GM21360 (cell line): ENCODE measurements at regions not wholly inside any gene's neighbourhood (a gene's known extent, or its start where the extent isn't known, plus 50 kb on each side); places are given as distances from the start of the nearest gene placed in this dataset.
"Not testable (repeated sequence)": the region's sequence is repeated elsewhere in the genome, so short reads cannot be mapped to it uniquely, and the experiment has no call there.

Source experiments
- ATAC-seq: cut with Tn5 transposase; IDR thresholded peaks from one replicate; pipeline ENCODE4 v1.9.1; 2021; ENCODE audit warnings: mild to moderate bottlenecking, moderate library complexity; ENCODE audit not compliant: unreplicated experiment

DNA sequence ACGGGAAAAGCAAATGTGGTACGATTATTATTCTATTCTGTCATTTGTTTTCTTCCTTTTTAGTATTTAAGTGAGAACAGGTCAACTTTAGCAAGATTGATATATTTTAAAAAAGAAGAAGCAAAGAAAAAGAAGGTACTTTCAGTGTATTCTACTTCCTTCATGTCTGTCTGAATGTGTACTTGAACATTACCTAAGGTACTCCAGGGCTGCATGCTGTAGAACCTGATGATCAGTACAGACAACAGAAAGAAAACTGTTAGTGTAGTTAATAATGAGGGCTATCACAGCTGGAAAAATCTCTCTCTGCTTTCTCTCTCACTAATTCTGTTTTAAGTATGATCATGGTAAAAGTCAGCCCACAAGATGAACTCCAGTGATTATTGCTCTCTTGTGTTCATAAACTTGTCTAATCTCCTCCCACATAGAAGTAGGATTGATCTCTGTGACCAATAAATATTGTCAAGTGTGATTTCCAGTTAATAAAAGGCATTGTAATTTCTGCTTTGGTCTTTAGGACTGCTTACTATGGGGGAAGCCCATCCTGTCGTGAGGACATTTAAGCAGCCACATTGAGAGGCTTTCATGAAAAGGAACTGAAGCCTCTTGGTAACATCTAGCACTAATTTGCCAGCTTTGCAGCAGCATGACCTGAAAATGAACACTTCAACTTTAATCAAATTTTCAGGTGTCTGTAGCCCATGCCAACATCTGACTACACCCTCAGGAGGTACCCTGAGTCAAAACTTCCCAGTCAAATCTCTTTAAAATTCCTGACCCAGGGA is 864.0 kb upstream of the ACO1 start:
- peak; percentile 65 for ATAC-seq

DNA sequence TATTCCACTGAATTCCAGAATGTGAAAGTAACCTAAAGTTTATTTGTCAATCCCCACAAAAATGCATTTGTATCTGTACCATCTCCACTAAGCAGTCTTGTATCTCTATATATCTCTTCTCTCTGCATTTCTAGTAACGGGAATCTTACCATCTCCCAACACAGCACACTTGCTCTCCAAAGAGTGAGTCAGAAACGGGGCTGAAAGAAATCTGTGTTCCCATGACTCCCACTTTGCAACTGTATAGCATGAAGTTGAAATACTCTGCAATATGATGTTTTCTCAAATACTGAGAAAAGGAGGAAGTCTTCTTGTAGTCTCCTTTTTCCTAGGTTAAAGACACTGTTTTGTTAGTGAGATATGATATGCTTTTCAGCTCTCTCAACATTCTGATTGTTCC is 848.8 kb upstream of the ACO1 start:
- no peak for ATAC-seq

DNA sequence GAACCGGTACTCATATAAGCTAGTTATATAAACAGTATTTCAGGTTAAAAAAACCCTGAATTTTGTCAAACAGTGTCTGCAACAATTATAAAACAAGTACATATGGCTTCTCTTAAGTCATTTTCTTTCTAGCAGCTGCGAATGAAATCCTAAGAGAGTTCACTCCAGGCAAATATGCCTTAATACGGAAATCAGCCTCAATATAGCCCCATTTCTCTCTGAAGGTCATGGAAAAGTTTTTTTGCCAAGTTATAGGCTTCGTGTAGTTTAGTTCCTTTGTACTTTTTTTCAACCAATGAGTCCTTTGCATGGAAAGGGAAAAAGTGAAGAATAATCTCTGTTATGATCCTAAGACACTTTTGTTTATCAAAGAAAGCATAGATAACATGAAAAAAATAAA is 848.0 kb upstream of the ACO1 start:
- no peak for ATAC-seq

GRCh38 chr9:31541721-31542281 is 842.6 kb upstream of the ACO1 start:
- ATAC-seq: no peak

DNA sequence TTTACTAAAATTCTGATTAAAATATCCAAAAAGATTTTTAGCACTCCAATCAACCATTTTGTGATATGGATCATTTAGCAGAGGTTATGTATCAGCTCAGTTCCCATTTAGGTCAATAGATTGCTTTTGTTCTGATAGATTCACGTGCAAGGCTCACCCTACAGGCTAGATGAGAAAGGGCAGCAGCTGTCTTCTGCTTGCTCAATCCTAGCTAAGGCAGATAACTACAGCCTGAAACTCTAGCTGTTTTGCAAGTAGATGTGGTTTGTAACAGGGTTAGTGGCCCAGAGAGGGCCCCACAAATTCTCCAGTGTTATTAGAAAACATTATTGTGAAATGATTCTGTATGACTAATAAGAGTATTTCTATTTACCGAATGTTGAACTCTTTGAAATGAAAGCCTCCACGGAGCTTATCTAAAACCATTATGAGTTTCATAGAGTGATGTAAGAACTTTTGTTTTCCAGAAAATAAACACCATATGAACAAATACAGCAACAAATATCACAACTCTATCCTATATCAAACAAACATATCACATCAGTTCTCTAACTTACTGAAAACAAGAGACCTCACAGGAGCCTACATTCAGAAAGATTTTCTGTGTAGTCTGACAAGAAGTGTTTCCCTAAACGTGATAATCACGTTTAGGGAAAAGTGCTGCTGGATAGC is 841.9 kb upstream of the ACO1 start:
- peak; percentile 100 for ATAC-seq

DNA sequence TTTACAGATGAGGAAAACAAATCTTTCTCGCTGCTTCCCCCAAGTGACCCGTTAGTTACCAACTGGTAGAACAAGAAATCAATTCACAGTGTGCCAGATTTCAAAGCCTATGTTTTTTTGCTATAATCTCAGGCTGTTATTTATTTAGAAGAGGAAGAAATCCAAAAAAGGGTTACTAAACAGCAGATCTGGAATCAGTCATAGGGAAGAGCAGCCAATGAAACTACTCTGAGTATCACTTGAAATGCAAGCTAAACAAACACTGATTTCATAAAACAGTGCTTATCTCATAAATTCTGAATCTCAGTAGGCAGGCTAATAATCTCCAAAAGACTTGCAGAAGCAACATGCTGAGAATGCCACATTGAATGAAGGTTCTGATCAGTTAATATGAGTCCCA is 829.5 kb upstream of the ACO1 start:
- no peak for ATAC-seq

DNA sequence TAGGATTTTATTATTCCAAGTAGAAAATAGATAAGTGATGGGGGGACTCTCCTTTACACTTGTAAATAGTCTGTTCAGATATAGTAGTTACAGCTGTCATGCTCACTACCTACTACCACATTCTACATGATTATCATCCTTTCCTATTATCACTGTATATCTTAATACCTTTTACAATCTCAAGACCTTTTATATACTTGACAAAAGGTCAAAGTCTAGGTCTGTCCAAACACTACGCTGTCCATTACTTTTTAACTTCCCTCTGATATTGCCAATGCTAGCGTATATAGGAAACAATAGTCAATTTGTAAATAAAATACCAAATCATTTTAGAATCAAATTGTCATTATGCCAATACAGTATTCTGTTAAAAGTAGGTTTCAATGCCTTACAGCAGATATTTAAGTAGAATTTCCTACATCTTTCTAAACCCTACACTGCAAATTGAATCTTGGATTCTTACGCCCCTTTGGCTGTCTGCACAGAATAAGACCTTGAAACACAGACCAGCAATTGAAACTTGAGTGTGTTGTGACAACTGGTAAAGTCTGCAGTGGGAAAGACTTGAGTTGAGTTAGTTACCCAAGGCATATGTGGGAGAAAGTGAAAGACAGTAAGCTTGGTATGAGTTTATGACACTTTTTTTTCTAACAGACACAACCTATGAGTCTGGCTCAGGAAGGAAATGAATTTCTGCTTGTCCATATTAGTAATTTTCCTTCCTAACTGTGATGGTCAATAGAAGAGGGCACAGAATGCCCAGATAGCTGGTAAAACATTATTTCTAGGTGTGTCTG is 827.6 kb upstream of the ACO1 start:
- ATAC-seq: no peak

- not testable (repeated sequence) for ATAC-seq
These were observed 812.3 kb upstream of the ACO1 start for GRCh38 chr9:31572190-31572589.

DNA sequence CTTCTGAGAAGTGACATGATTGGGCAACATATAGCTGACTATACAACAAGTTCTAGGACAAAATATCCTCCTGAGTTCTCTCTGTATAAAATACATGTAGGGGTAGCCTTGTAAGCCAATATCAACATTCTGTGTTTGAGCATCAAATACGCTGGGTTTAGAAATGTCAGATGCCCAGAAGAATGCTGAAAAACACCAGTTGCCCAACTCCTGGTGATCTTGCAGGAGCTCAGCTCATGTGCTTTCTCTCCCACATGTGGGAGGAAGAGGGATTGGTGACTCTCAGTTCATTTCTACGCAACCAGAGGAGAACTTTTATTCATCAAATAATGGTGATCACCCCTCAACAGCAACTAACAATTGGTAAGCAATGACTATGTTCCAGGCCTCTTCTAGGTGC is 810.9 kb upstream of the ACO1 start:
- ATAC-seq: no peak

DNA sequence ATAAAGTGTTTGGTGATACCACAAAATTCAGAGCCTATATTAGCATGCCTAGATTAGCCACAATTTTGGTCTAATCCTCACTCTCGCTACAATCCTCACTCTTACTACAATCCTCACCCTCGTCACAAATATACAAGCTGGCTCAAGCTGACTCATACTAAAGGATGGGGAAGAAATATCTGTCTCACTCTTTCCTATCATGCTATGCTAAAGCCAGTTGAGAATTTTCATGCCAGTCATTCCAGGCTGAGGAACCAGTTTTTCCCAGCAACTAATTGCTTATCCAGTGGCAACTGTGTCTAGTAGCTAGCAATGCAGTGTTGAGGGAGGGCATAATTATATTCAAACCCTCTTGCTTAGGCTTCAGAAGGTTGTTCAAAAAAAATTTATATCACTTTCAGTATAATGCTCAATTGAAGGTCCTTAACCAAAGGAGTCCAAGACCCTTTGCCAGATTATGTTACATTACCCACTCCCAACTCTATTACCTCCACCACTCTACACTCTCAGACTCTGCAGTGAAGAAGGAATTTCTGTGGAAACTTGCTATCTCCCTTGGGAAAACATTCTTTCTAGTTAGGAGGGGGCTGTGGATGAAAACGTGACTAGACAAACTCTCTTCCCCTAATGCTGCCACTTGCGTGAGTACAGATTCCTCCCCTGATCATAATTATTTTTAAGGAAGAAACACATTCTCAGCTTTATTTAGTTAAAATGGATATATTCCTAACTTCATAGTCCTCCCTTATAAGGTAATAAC is 810.3 kb upstream of the ACO1 start:
- no peak for ATAC-seq

DNA sequence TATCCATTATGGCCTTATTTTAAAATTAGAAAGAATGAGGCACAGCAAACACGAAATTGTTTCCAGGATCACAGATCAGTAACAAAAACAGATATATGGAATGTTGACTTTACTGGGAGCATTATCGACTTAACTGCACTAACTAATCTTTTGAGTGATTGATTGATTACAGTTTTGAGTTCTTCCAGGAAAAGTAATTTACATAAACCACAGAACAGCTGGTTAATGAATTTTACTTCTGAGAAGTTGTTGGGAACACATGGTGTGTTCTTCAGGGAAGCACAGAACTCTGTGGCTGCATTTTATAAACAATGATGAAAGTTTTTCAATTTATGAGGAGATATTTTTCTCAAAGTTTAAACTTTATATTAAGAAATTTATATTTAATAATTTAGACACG is 802.4 kb upstream of the ACO1 start:
- no peak for ATAC-seq

GRCh38 chr9:31582561-31582960 is 801.9 kb upstream of the ACO1 start:
- no peak for ATAC-seq

DNA sequence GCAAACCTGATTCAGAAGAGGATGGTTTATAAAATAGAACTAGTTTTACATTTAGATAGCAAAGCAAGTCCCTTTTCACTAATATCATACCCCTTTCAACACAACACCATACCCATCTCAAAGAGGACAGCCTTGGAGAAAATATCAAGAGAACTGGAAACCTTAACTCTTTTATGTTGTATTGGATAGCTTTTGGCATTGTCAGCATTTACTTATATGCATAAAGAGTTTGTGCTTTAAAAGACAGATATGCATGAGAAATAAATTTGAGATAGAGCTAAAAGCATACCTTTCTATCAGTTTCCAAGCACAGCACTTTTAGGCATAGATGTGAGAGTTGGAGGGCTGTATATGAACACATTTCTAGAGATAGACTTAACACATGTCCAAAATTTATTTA is 799.3 kb upstream of the ACO1 start:
- no peak for ATAC-seq

- no peak for ATAC-seq
These were observed 797.3 kb upstream of the ACO1 start for GRCh38 chr9:31587146-31587545.

GRCh38 chr9:31588006-31588405 is 796.4 kb upstream of the ACO1 start:
- no peak for ATAC-seq

DNA sequence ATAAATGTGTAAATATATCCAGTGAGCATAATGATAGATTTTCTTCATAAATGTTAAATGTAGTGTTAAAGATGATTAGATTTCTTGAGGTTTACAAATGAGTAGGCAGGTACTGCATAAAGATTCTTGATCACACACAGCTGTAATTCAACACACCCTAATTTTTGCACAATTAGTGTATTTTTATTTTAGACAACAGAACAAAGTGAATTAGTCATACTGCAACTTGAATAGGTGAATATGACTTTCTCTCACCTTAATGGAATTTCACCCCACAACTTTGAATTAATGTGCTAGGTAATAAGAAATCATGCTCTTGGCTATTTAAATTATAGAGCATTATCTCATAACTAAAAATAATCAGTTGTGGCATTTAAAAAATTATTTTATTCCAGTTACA is 795.7 kb upstream of the ACO1 start:
- no peak for ATAC-seq

GRCh38 chr9:31590091-31590490 is 794.4 kb upstream of the ACO1 start:
- no peak for ATAC-seq

- ATAC-seq: not testable (repeated sequence)
These were observed 787.4 kb upstream of the ACO1 start for GRCh38 chr9:31597086-31597485.

- no peak for ATAC-seq
These were observed 786.5 kb upstream of the ACO1 start for GRCh38 chr9:31597977-31598376.

DNA sequence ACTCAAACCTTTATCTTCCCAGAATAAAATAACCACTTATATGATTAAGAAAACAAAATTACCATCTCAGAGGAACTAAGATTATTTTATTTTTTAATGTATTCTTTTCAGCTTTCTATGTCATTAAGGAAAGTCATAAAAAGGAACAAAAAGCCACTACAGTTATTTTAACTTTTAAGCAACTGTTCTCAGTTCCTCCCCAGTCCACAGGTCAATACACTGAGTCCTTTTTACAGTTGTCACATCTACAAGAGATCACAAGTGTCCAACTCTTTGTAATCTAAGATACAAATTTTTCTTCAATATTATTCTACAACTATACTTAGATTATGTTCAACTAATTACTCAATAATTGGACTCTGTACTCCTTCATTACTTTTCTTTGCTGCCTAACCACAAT is 782.8 kb upstream of the ACO1 start:
- no peak for ATAC-seq

DNA sequence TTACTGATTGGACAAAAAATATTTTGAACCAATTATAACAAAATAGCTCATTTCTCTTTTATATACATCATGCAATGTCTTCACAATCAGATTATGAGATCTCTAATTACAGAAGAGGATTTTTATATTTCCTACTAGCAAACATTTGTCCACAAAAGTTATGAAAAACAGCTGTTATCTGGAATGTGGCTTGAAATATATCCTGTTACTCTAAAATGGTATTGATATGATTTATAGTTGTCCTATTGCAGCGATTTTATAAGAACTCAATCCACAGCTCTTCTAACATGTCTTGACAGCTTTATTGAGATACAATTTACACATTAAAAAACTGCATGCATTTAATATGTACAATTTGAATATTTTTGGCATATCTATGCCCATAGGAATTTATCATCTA is 779.9 kb upstream of the ACO1 start:
- ATAC-seq: no peak
